Testis (tissue), 2 donors: ENCODE measurements at regions not wholly inside any gene's neighbourhood (a gene's known extent, or its start where the extent isn't known, plus 50 kb on each side); places are given as distances from the start of the nearest gene placed in this dataset.

Experiments used
- POLR2A ChIP-seq: fragments of 450-650 bp; IDR thresholded peaks from one replicate; pipeline ENCODE4 v1.6.1; 2017; ENCODE audit warnings: antibody characterized with exemption, mild to moderate bottlenecking, moderate library complexity
- TF ChIP-seq, protein P1 (sequence below), 3 experiments: fragments of 450-650 bp in 2 of 3; fragments of 200-600 bp in 1 of 3; sonication (generic) in 1 of 3; IDR thresholded peaks; one replicate each; pipeline ENCODE4 v1.5.1; 2016 to 2019; ENCODE audit warnings: antibody characterized with exemption in 3 of 3, mild to moderate bottlenecking in 2 of 3, moderate library complexity in 1 of 3

DNA sequence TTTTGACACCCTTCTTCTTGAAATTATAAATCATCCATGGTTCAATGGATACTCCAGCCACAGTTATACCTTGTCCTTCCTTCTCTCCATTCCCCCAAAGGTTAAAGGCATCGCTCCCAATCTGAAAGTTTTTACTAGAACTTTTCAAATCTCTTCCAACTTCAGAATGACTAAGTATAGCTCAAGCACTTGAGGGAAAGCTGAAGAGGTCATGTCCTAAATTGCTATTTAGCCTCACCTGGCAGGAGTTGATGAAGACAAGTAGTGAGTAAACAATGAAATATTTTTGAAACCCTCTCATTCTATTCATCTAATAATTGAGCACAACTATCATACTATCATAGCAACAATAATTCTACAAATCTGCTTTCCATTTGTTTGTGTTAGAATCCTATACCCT is 167.8 kb downstream of the HNMT start:
- TF ChIP-seq, protein P1, sequence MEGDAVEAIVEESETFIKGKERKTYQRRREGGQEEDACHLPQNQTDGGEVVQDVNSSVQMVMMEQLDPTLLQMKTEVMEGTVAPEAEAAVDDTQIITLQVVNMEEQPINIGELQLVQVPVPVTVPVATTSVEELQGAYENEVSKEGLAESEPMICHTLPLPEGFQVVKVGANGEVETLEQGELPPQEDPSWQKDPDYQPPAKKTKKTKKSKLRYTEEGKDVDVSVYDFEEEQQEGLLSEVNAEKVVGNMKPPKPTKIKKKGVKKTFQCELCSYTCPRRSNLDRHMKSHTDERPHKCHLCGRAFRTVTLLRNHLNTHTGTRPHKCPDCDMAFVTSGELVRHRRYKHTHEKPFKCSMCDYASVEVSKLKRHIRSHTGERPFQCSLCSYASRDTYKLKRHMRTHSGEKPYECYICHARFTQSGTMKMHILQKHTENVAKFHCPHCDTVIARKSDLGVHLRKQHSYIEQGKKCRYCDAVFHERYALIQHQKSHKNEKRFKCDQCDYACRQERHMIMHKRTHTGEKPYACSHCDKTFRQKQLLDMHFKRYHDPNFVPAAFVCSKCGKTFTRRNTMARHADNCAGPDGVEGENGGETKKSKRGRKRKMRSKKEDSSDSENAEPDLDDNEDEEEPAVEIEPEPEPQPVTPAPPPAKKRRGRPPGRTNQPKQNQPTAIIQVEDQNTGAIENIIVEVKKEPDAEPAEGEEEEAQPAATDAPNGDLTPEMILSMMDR (IDR thresholded peaks at IDR 0.05): no peak
- no peak for TF ChIP-seq POLR2A
